ENCODE measurements at regions not wholly inside any gene's neighbourhood (a gene's known extent, or its start where the extent isn't known, plus 50 kb on each side); places are given as distances from the start of the nearest gene placed in this dataset.

GRCh38 chr4:11843927-11844326 lies 415.2 kb upstream of the HS3ST1 start:
- DNase-seq (ENCODE audit: low read depth in 2 of 2): no peak
- TF ChIP-seq CTCF (IDR thresholded peaks at IDR 0.05; ENCODE audit: low read depth, low read length): no peak
- H3K4me3 ChIP-seq (replicated peaks in 1 of 2; ENCODE audit: low read depth in 2 of 2, low read length in 2 of 2): no peak overlapping the region

- no peak overlapping the region for H3K4me3 ChIP-seq (replicated peaks in 1 of 2; ENCODE audit: low read depth in 2 of 2, low read length in 2 of 2)
These were observed 414.6 kb upstream of the HS3ST1 start for GRCh38 chr4:11843340-11843739.

GRCh38 chr4:11842620-11843263 lies 414.0 kb upstream of the HS3ST1 start:
- H3K4me3 ChIP-seq (replicated peaks in 1 of 2; ENCODE audit: low read depth in 2 of 2, low read length in 2 of 2): no peak overlapping the region
- TF ChIP-seq CTCF (IDR thresholded peaks at IDR 0.05; ENCODE audit: low read depth, low read length): no peak
- no peak for DNase-seq (ENCODE audit: low read depth in 2 of 2)

More at GRCh38 chr4:11843340-11843739, 414.6 kb upstream of the HS3ST1 start:
- DNase-seq (ENCODE audit: low read depth in 2 of 2): no peak
- no peak for TF ChIP-seq CTCF (IDR thresholded peaks at IDR 0.05; ENCODE audit: low read depth, low read length)

- no peak for TF ChIP-seq CTCF (IDR thresholded peaks at IDR 0.05; ENCODE audit: low read depth, low read length)
- DNase-seq (ENCODE audit: low read depth in 2 of 2): no peak
- no peak overlapping the region for H3K4me3 ChIP-seq (replicated peaks in 1 of 2; ENCODE audit: low read depth in 2 of 2, low read length in 2 of 2)
These were observed 411.2 kb upstream of the HS3ST1 start for GRCh38 chr4:11839889-11840288.

GRCh38 chr4:11831739-11832138 lies 403.0 kb upstream of the HS3ST1 start:
- no peak overlapping the region for H3K4me3 ChIP-seq (replicated peaks in 1 of 2; ENCODE audit: low read depth in 2 of 2, low read length in 2 of 2)
- DNase-seq (ENCODE audit: low read depth in 2 of 2): peak; percentile 16 to 29
- no peak for TF ChIP-seq CTCF (IDR thresholded peaks at IDR 0.05; ENCODE audit: low read depth, low read length)

GRCh38 chr4:11824566-11824965 lies 395.9 kb upstream of the HS3ST1 start:
- H3K4me3 ChIP-seq (replicated peaks in 1 of 2; ENCODE audit: low read depth in 2 of 2, low read length in 2 of 2): no peak overlapping the region
- TF ChIP-seq CTCF (IDR thresholded peaks at IDR 0.05; ENCODE audit: low read depth, low read length): no peak
- no peak for DNase-seq (ENCODE audit: low read depth in 2 of 2)

Measured in cardiac fibroblast (primary cell).